Breast epithelium (tissue), 4 donors: ENCODE measurements at regions not wholly inside any gene's neighbourhood (a gene's known extent, or its start where the extent isn't known, plus 50 kb on each side); places are given as distances from the start of the nearest gene placed in this dataset.

Source experiments
- DNase-seq, 2 donors: peaks; one replicate each; pipeline ENCODE4 v3.0.0-alpha.2; 2019; ENCODE audit warnings: low spot score in 2 of 2
- H3K27ac ChIP-seq, 2 donors: fragments of 200-600 bp; sonication (generic) in 1 of 2; one replicate each; pipeline ENCODE4 v1.5.1; 2016 to 2019; ENCODE audit warnings: mild to moderate bottlenecking in 1 of 2
- H3K27me3 ChIP-seq, 2 donors: fragments of 200-600 bp; sonication (generic) in 1 of 2; one replicate each; pipeline versions ENCODE4 v1.5.1 to v1.6.0; 2017 to 2019; ENCODE audit warnings: control low read depth in 1 of 2, mild to moderate bottlenecking in 1 of 2
- H3K36me3 ChIP-seq: fragments of 200-600 bp; one replicate; pipeline ENCODE4 v1.5.1; 2019
- H3K4me1 ChIP-seq, 2 donors: fragments of 200-600 bp; sonication (generic); one replicate each; pipeline ENCODE4 v1.5.1; 2016 to 2019; ENCODE audit warnings: control low read depth in 1 of 2
- H3K4me3 ChIP-seq, 3 donors: fragments of 200-600 bp; sonication (generic); 1 replicate in 2 of 3; 2 replicates in 1 of 3; pipeline ENCODE4 v1.5.1; 2016 to 2019; ENCODE audit warnings: mild to moderate bottlenecking in 3 of 3, moderate library complexity in 2 of 3
- H3K9me3 ChIP-seq, 2 donors: fragments of 200-600 bp; sonication (generic) in 1 of 2; one replicate each; pipeline ENCODE4 v1.5.1; 2016 to 2019; ENCODE audit warnings: control low read depth in 1 of 2
- CTCF ChIP-seq, 3 donors: fragments of 450-650 bp; IDR thresholded peaks; one replicate each; pipeline ENCODE4 v1.5.1; 2016 to 2017; ENCODE audit warnings: antibody characterized with exemption in 3 of 3, mild to moderate bottlenecking in 3 of 3, moderate library complexity in 3 of 3
- POLR2A ChIP-seq: fragments of 450-650 bp; IDR thresholded peaks from one replicate; pipeline ENCODE4 v1.6.1; 2016; ENCODE audit warnings: antibody characterized with exemption, mild to moderate bottlenecking, moderate library complexity
- POLR2AphosphoS5 ChIP-seq, 3 donors: sonication (generic); formaldehyde crosslinking; IDR thresholded peaks; one replicate each; pipeline ENCODE4 v1.6.1; 2017; ENCODE audit warnings: antibody characterized with exemption in 3 of 3
- intact Hi-C: fragments of 100-400 bp; cut with DNase I; formaldehyde crosslinking; loops from one replicate; pipeline ENCODE4 v1.15.1; 2023; ENCODE audit warnings: low total_unique reads

- H3K27ac ChIP-seq: no peak overlapping the region
- intact Hi-C loops: no loop called here
Observed at GRCh38 chr7:46945328-46945727, 636.6 kb downstream of the TNS3 start.

GRCh38 chr7:46943996-46944395, 637.9 kb downstream of the TNS3 start:
- TF ChIP-seq POLR2AphosphoS5 (IDR thresholded peaks at IDR 0.05): no peak
- no peak for TF ChIP-seq POLR2A
- TF ChIP-seq CTCF (IDR thresholded peaks at IDR 0.05): no peak
- H3K27me3 ChIP-seq: no peaks in the 10 kb centered on the region
- H3K4me3 ChIP-seq: no peak overlapping the region
- H3K36me3 ChIP-seq: no peaks in the 10 kb centered on the region
- intact Hi-C loops: no loop called here
- H3K4me1 ChIP-seq: no peaks in the 10 kb centered on the region
- H3K27ac ChIP-seq: no peak overlapping the region
- no peaks in the 10 kb centered on the region for H3K9me3 ChIP-seq
- DNase-seq: no peak

More at GRCh38 chr7:46945328-46945727, 636.6 kb downstream of the TNS3 start:
- Histone ChIP-seq H3K4me3 (no peak overlapping the region), H3K36me3 (no peaks in the 10 kb centered on the region), H3K4me1 (no peaks in the 10 kb centered on the region), H3K27me3 (no peaks in the 10 kb centered on the region), H3K9me3 (no peaks in the 10 kb centered on the region)
- DNase-seq: no peak
- TF ChIP-seq POLR2A (no peak), CTCF (IDR thresholded peaks at IDR 0.05) (no peak), POLR2AphosphoS5 (IDR thresholded peaks at IDR 0.05) (no peak)

GRCh38 chr7:46942574-46942973, 639.3 kb downstream of the TNS3 start:
- no peak for TF ChIP-seq POLR2A
- TF ChIP-seq POLR2AphosphoS5 (IDR thresholded peaks at IDR 0.05): no peak
- TF ChIP-seq CTCF (IDR thresholded peaks at IDR 0.05): no peak
- H3K27me3 ChIP-seq: no peaks in the 10 kb centered on the region
- H3K4me3 ChIP-seq: no peak overlapping the region
- H3K4me1 ChIP-seq: no peaks in the 10 kb centered on the region
- H3K27ac ChIP-seq: no peak overlapping the region
- DNase-seq: no peak
- intact Hi-C loops: no loop called here
- H3K36me3 ChIP-seq: no peaks in the 10 kb centered on the region
- no peaks in the 10 kb centered on the region for H3K9me3 ChIP-seq

- no peaks in the 10 kb centered on the region for H3K36me3 ChIP-seq
- no peak overlapping the region for H3K4me3 ChIP-seq
- intact Hi-C loops: no loop called here
- no peaks in the 10 kb centered on the region for H3K27me3 ChIP-seq
- no peaks in the 10 kb centered on the region for H3K9me3 ChIP-seq
- DNase-seq: no peak
- no peaks in the 10 kb centered on the region for H3K4me1 ChIP-seq
- H3K27ac ChIP-seq: no peak overlapping the region
- TF ChIP-seq CTCF (IDR thresholded peaks at IDR 0.05) (no peak), POLR2A (no peak), POLR2AphosphoS5 (IDR thresholded peaks at IDR 0.05) (no peak)
Observed at GRCh38 chr7:46940178-46940577, 641.7 kb downstream of the TNS3 start.

- H3K27me3 ChIP-seq: no peaks in the 10 kb centered on the region
- no peaks in the 10 kb centered on the region for H3K36me3 ChIP-seq
- intact Hi-C loops: no loop called here
- no peaks in the 10 kb centered on the region for H3K4me1 ChIP-seq
- H3K9me3 ChIP-seq: no peaks in the 10 kb centered on the region
- TF ChIP-seq CTCF (IDR thresholded peaks at IDR 0.05) (no peak), POLR2AphosphoS5 (IDR thresholded peaks at IDR 0.05) (no peak), POLR2A (no peak)
- H3K4me3 ChIP-seq: no peak overlapping the region
- H3K27ac ChIP-seq: no peak overlapping the region
- no peak for DNase-seq
Observed at GRCh38 chr7:46939558-46939957, 642.4 kb downstream of the TNS3 start.
